ENCODE measurements at regions not wholly inside any gene's neighbourhood (a gene's known extent, or its start where the extent isn't known, plus 50 kb on each side); places are given as distances from the start of the nearest gene placed in this dataset.

DNA sequence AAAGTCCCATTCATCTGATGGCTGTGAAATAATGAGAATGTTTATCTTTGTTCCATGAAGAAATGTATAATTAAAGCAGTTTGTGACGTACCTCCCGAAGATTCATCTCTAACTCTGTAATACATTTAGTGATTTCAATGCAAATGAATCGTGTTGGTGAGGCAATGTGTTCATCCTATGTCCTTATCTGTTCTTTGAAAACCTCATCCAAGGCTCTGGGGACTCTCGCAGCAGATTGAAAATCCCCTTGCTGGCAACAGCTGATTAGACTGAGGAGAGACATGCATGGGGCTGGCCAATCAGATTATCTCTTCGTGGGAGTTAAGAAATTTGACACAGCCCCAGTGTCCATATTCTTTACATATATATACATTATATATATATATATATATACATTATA lies 1095.4 kb upstream of the EEF2KMT start:
- TF ChIP-seq, protein P1, sequence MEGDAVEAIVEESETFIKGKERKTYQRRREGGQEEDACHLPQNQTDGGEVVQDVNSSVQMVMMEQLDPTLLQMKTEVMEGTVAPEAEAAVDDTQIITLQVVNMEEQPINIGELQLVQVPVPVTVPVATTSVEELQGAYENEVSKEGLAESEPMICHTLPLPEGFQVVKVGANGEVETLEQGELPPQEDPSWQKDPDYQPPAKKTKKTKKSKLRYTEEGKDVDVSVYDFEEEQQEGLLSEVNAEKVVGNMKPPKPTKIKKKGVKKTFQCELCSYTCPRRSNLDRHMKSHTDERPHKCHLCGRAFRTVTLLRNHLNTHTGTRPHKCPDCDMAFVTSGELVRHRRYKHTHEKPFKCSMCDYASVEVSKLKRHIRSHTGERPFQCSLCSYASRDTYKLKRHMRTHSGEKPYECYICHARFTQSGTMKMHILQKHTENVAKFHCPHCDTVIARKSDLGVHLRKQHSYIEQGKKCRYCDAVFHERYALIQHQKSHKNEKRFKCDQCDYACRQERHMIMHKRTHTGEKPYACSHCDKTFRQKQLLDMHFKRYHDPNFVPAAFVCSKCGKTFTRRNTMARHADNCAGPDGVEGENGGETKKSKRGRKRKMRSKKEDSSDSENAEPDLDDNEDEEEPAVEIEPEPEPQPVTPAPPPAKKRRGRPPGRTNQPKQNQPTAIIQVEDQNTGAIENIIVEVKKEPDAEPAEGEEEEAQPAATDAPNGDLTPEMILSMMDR (IDR thresholded peaks at IDR 0.05) = no peak
- no peak for TF ChIP-seq POLR2A (IDR thresholded peaks at IDR 0.05)
